ENCODE measurements at regions not wholly inside any gene's neighbourhood (a gene's known extent, or its start where the extent isn't known, plus 50 kb on each side); places are given as distances from the start of the nearest gene placed in this dataset.
A peak's percentile ranks its signal among the peaks of the same experiment; 100 is the strongest.

DNA sequence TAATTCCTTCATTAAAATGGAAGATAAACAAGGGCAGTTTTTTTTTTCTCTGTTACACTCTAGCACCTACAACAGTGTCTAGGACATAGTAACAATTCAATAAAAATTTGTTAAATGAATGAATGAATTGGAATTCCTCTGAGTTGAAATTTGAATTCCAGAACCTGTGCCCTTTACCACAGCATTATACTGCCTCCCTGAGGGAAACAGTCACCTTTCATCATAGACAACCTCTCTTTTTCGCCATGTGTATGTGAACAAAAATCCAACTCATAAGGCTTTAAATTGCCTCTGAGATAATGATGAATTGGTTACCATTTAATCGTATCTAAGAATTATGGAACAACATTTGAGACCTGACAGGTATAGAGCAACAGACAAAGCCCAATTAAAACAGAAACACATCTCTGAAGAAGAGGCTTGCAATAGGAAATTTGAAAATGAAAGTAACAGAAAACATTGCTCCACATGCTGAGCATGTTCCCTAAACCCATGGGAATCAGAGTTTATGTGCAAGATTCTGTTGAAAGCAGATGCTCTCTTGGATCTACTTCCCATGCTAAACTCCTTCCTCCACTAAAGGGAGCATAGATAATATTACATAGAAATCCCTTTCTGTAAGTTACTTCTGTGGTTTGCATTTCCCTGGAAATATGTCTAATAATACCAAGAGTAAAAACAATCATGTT lies 657.8 kb downstream of the GALC start:
- no peak overlapping the region for H3K4me2 ChIP-seq
- no peak overlapping the region for H2AFZ ChIP-seq
- H3K27me3 ChIP-seq (ENCODE audit: insufficient read depth) = no peaks in the 10 kb centered on the region
- no peak overlapping the region for H3K27ac Mint-ChIP-seq
- no peak for TF ChIP-seq STAT1 (IDR thresholded peaks at IDR 0.05; ENCODE audit: unreplicated experiment)
- TF ChIP-seq JUNB (IDR thresholded peaks at IDR 0.05; ENCODE audit: unreplicated experiment) = no peak
- TF ChIP-seq, protein P1, sequence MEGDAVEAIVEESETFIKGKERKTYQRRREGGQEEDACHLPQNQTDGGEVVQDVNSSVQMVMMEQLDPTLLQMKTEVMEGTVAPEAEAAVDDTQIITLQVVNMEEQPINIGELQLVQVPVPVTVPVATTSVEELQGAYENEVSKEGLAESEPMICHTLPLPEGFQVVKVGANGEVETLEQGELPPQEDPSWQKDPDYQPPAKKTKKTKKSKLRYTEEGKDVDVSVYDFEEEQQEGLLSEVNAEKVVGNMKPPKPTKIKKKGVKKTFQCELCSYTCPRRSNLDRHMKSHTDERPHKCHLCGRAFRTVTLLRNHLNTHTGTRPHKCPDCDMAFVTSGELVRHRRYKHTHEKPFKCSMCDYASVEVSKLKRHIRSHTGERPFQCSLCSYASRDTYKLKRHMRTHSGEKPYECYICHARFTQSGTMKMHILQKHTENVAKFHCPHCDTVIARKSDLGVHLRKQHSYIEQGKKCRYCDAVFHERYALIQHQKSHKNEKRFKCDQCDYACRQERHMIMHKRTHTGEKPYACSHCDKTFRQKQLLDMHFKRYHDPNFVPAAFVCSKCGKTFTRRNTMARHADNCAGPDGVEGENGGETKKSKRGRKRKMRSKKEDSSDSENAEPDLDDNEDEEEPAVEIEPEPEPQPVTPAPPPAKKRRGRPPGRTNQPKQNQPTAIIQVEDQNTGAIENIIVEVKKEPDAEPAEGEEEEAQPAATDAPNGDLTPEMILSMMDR (conservative IDR thresholded peaks at IDR 0.05; ENCODE audit: low read depth in 2 of 2) = peak; percentile 55 to 61
- DNase-seq (ENCODE audit: low spot score) (peak; percentile 14), ATAC-seq (no peak)
- no peak overlapping the region for H3K27ac ChIP-seq (ENCODE audit: low read depth)
- no peaks in the 10 kb centered on the region for H3K4me1 ChIP-seq (ENCODE audit: insufficient read depth)
- no peaks in the 10 kb centered on the region for H3K36me3 Mint-ChIP-seq (ENCODE audit: low read depth)
- no peaks in the 10 kb centered on the region for H3K36me3 ChIP-seq (ENCODE audit: insufficient read depth)
- no peak overlapping the region for H3K4me3 Mint-ChIP-seq
- H3K4me3 ChIP-seq = no peak overlapping the region
- no peaks in the 10 kb centered on the region for H3K27me3 Mint-ChIP-seq (ENCODE audit: insufficient read depth, low read depth, poor library complexity)
- no peaks in the 10 kb centered on the region for H4K20me1 ChIP-seq (replicated peaks; ENCODE audit: insufficient read depth)
- no peaks in the 10 kb centered on the region for H3K79me2 ChIP-seq (replicated peaks; ENCODE audit: insufficient read depth)
- H3F3A ChIP-seq (replicated peaks; ENCODE audit: low read depth) = no peaks in the 10 kb centered on the region
- peaks cover 4% of the 10 kb centered on the region; the same call in 1 of the 3 replicates for H3K9me3 Mint-ChIP-seq
- H3K9me2 ChIP-seq (ENCODE audit: insufficient read depth) = no peaks in the 10 kb centered on the region
- no peaks in the 10 kb centered on the region for H3K4me1 Mint-ChIP-seq

DNA sequence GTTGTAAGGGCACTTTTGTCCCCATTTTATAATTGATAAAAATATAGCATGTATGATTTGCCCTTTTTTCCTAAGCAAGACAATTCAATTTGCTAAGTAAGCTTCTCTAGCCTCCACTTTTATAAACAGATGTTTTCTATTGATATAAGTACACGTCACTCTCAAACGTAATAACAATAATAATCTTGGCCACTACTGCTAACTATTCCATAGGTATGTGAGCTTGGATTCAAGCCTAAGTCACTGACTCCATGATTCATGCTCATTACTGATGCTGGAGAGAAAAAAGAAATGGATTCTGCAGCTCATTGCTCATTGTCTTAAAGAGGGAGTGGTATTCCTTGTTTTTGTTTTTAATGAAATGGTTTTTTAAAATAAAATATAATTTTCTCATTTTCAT lies 661.0 kb downstream of the GALC start:
- Mint-ChIP-seq H3K9me3 (peaks cover 4% of the 10 kb centered on the region; the same call in 1 of the 3 replicates), H3K4me3 (no peak overlapping the region)
- no peaks in the 10 kb centered on the region for H4K20me1 ChIP-seq (replicated peaks; ENCODE audit: insufficient read depth)

More for the DNA sequence above, 661.0 kb downstream of the GALC start:
- Histone ChIP-seq H3K27me3 (ENCODE audit: insufficient read depth) (no peaks in the 10 kb centered on the region), H3K79me2 (replicated peaks; ENCODE audit: insufficient read depth) (no peaks in the 10 kb centered on the region), H3K4me1 (ENCODE audit: insufficient read depth) (no peaks in the 10 kb centered on the region), H3K4me2 (no peak overlapping the region), H3K27ac (ENCODE audit: low read depth) (no peak overlapping the region), H3K9me2 (ENCODE audit: insufficient read depth) (no peaks in the 10 kb centered on the region), H2AFZ (no peak overlapping the region), H3K4me3 (no peak overlapping the region), H3F3A (replicated peaks; ENCODE audit: low read depth) (no peaks in the 10 kb centered on the region), H3K36me3 (ENCODE audit: insufficient read depth) (no peaks in the 10 kb centered on the region)
- DNase-seq (ENCODE audit: low spot score) (no peak), ATAC-seq (no peak)
- Mint-ChIP-seq H3K36me3 (ENCODE audit: low read depth) (no peaks in the 10 kb centered on the region), H3K27ac (no peak overlapping the region), H3K4me1 (no peaks in the 10 kb centered on the region), H3K27me3 (ENCODE audit: insufficient read depth, low read depth, poor library complexity) (no peaks in the 10 kb centered on the region)
- no peak for TF ChIP-seq JUNB (IDR thresholded peaks at IDR 0.05; ENCODE audit: unreplicated experiment)
- TF ChIP-seq, protein P2, sequence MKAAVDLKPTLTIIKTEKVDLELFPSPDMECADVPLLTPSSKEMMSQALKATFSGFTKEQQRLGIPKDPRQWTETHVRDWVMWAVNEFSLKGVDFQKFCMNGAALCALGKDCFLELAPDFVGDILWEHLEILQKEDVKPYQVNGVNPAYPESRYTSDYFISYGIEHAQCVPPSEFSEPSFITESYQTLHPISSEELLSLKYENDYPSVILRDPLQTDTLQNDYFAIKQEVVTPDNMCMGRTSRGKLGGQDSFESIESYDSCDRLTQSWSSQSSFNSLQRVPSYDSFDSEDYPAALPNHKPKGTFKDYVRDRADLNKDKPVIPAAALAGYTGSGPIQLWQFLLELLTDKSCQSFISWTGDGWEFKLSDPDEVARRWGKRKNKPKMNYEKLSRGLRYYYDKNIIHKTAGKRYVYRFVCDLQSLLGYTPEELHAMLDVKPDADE (IDR thresholded peaks at IDR 0.05) = no peak
- TF ChIP-seq ZNF114 (CRISPR knock-in tag; IDR thresholded peaks at IDR 0.05) = no peak
- no peak for TF ChIP-seq NANOG (IDR thresholded peaks at IDR 0.05; ENCODE audit: borderline replicate concordance)
- TF ChIP-seq, protein P3, sequence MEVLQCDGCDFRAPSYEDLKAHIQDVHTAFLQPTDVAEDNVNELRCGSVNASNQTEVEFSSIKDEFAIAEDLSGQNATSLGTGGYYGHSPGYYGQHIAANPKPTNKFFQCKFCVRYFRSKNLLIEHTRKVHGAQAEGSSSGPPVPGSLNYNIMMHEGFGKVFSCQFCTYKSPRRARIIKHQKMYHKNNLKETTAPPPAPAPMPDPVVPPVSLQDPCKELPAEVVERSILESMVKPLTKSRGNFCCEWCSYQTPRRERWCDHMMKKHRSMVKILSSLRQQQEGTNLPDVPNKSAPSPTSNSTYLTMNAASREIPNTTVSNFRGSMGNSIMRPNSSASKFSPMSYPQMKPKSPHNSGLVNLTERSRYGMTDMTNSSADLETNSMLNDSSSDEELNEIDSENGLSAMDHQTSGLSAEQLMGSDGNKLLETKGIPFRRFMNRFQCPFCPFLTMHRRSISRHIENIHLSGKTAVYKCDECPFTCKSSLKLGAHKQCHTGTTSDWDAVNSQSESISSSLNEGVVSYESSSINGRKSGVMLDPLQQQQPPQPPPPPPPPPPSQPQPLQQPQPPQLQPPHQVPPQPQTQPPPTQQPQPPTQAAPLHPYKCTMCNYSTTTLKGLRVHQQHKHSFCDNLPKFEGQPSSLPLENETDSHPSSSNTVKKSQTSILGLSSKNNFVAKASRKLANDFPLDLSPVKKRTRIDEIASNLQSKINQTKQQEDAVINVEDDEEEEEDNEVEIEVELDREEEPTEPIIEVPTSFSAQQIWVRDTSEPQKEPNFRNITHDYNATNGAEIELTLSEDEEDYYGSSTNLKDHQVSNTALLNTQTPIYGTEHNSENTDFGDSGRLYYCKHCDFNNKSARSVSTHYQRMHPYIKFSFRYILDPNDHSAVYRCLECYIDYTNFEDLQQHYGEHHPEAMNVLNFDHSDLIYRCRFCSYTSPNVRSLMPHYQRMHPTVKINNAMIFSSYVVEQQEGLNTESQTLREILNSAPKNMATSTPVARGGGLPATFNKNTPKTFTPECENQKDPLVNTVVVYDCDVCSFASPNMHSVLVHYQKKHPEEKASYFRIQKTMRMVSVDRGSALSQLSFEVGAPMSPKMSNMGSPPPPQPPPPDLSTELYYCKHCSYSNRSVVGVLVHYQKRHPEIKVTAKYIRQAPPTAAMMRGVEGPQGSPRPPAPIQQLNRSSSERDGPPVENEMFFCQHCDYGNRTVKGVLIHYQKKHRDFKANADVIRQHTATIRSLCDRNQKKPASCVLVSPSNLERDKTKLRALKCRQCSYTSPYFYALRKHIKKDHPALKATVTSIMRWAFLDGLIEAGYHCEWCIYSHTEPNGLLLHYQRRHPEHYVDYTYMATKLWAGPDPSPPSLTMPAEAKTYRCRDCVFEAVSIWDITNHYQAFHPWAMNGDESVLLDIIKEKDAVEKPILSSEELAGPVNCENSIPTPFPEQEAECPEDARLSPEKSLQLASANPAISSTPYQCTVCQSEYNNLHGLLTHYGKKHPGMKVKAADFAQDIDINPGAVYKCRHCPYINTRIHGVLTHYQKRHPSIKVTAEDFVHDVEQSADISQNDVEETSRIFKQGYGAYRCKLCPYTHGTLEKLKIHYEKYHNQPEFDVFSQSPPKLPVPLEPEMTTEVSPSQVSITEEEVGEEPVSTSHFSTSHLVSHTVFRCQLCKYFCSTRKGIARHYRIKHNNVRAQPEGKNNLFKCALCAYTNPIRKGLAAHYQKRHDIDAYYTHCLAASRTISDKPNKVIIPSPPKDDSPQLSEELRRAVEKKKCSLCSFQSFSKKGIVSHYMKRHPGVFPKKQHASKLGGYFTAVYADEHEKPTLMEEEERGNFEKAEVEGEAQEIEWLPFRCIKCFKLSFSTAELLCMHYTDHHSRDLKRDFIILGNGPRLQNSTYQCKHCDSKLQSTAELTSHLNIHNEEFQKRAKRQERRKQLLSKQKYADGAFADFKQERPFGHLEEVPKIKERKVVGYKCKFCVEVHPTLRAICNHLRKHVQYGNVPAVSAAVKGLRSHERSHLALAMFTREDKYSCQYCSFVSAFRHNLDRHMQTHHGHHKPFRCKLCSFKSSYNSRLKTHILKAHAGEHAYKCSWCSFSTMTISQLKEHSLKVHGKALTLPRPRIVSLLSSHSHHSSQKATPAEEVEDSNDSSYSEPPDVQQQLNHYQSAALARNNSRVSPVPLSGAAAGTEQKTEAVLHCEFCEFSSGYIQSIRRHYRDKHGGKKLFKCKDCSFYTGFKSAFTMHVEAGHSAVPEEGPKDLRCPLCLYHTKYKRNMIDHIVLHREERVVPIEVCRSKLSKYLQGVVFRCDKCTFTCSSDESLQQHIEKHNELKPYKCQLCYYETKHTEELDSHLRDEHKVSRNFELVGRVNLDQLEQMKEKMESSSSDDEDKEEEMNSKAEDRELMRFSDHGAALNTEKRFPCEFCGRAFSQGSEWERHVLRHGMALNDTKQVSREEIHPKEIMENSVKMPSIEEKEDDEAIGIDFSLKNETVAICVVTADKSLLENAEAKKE (CRISPR knock-in tag; IDR thresholded peaks at IDR 0.05) = no peak

All from GM23338 (cell line).